ENCODE measurements at regions not wholly inside any gene's neighbourhood (a gene's known extent, or its start where the extent isn't known, plus 50 kb on each side); places are given as distances from the start of the nearest gene placed in this dataset.

GRCh38 chr16:76639685-76640289 is 362.6 kb downstream of the CNTNAP4 start:
- Histone ChIP-seq H3K4me2 (no peak overlapping the region), H3K9me3 (no peaks in the 10 kb centered on the region), H3K4me3 (no peak overlapping the region), H3K4me1 (no peaks in the 10 kb centered on the region), H3K27ac (no peak overlapping the region)
- peak; percentile 87 to 90 for ATAC-seq
- no peak for FAIRE-seq
- TF ChIP-seq SMC3 (IDR thresholded peaks at IDR 0.05) (peak; percentile 26; the same call in 1 of the 3 replicates), FOSL2 (IDR thresholded peaks at IDR 0.05) (no peak), FOSL2 (CRISPR knock-in tag; IDR thresholded peaks at IDR 0.05) (no peak), TFCP2L1 (CRISPR knock-in tag; IDR thresholded peaks at IDR 0.05) (no peak), CHD4 (IDR thresholded peaks at IDR 0.05; ENCODE audit: borderline replicate concordance) (no peak), HOXB13 (CRISPR knock-in tag; IDR thresholded peaks at IDR 0.05; ENCODE audit: low read depth) (no peak), MAFK (IDR thresholded peaks at IDR 0.05; ENCODE audit: partially characterized antibody) (no peak), HOXA7 (CRISPR knock-in tag; IDR thresholded peaks at IDR 0.05) (no peak), RCOR1 (IDR thresholded peaks at IDR 0.05; ENCODE audit: low read depth, low read length) (no peak), ZFP36 (IDR thresholded peaks at IDR 0.05; ENCODE audit: borderline replicate concordance, partially characterized antibody) (no peak), KDM5A (IDR thresholded peaks at IDR 0.05) (no peak), TP53 (CRISPR knock-in tag; IDR thresholded peaks at IDR 0.05) (no peak), RAD21 (conservative IDR thresholded peaks at IDR 0.05 in 1 of 2, IDR thresholded peaks at IDR 0.05 in 1 of 2) (peak; percentile 22 to 32; a peak in 1 of 5 replicates), ZNF302 (CRISPR knock-in tag; IDR thresholded peaks at IDR 0.05) (no peak), EP300 (IDR thresholded peaks at IDR 0.05) (no peak), MYC (IDR thresholded peaks at IDR 0.05; ENCODE audit: borderline replicate concordance, low read length) (no peak), HOXB5 (CRISPR knock-in tag; IDR thresholded peaks at IDR 0.05) (no peak)
- TF ChIP-seq, protein P1, sequence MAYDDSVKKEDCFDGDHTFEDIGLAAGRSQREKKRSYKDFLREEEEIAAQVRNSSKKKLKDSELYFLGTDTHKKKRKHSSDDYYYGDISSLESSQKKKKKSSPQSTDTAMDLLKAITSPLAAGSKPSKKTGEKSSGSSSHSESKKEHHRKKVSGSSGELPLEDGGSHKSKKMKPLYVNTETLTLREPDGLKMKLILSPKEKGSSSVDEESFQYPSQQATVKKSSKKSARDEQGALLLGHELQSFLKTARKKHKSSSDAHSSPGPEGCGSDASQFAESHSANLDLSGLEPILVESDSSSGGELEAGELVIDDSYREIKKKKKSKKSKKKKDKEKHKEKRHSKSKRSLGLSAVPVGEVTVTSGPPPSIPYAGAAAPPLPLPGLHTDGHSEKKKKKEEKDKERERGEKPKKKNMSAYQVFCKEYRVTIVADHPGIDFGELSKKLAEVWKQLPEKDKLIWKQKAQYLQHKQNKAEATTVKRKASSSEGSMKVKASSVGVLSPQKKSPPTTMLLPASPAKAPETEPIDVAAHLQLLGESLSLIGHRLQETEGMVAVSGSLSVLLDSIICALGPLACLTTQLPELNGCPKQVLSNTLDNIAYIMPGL (CRISPR knock-in tag; IDR thresholded peaks at IDR 0.05; ENCODE audit: borderline replicate concordance), result no peak
- TF ChIP-seq, protein P2, sequence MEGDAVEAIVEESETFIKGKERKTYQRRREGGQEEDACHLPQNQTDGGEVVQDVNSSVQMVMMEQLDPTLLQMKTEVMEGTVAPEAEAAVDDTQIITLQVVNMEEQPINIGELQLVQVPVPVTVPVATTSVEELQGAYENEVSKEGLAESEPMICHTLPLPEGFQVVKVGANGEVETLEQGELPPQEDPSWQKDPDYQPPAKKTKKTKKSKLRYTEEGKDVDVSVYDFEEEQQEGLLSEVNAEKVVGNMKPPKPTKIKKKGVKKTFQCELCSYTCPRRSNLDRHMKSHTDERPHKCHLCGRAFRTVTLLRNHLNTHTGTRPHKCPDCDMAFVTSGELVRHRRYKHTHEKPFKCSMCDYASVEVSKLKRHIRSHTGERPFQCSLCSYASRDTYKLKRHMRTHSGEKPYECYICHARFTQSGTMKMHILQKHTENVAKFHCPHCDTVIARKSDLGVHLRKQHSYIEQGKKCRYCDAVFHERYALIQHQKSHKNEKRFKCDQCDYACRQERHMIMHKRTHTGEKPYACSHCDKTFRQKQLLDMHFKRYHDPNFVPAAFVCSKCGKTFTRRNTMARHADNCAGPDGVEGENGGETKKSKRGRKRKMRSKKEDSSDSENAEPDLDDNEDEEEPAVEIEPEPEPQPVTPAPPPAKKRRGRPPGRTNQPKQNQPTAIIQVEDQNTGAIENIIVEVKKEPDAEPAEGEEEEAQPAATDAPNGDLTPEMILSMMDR (IDR thresholded peaks at IDR 0.05), result peak; percentile 36
- TF ChIP-seq, protein P3, sequence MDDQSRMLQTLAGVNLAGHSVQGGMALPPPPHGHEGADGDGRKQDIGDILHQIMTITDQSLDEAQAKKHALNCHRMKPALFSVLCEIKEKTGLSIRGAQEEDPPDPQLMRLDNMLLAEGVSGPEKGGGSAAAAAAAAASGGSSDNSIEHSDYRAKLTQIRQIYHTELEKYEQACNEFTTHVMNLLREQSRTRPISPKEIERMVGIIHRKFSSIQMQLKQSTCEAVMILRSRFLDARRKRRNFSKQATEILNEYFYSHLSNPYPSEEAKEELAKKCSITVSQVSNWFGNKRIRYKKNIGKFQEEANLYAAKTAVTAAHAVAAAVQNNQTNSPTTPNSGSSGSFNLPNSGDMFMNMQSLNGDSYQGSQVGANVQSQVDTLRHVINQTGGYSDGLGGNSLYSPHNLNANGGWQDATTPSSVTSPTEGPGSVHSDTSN (IDR thresholded peaks at IDR 0.05), result no peak
- TF ChIP-seq, protein P4, sequence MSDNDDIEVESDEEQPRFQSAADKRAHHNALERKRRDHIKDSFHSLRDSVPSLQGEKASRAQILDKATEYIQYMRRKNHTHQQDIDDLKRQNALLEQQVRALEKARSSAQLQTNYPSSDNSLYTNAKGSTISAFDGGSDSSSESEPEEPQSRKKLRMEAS (IDR thresholded peaks at IDR 0.05), result no peak
- CTCF ChIA-PET, result interaction anchor here (0.7 kb wide), 1 partner anchor 509 kb away, joined by 4 read pairs; no protein-coding TSS in a partner anchor
- 11% methylated on average over 10 of the region's 10 CpGs for WGBS (ENCODE audit: missing lambda C conversion rate)
- DNase-seq (ENCODE audit: low read depth in 1 of 2, low spot score in 1 of 2), result peak; percentile 4 to 35
- POLR2A ChIA-PET, result no interaction called here

- ChIA-PET POLR2A (no interaction called here), CTCF (interaction anchor here (1.5 kb wide), 1 partner anchor 521 kb away, joined by 5 read pairs; no protein-coding TSS in a partner anchor)
- H3K4me2 ChIP-seq, result peak overlapping the region; percentile 48
- no peak overlapping the region for H3K27ac ChIP-seq
- no peaks in the 10 kb centered on the region for H3K9me3 ChIP-seq
- DNase-seq (ENCODE audit: low read depth in 1 of 2, low spot score in 1 of 2), result peak; percentile 4 to 31
- H3K4me3 ChIP-seq, result no peak overlapping the region
- WGBS (ENCODE audit: missing lambda C conversion rate), result 7% methylated on average over 3 of the region's 3 CpGs
- peaks cover 11% of the 10 kb centered on the region for H3K4me1 ChIP-seq
- FAIRE-seq, result no peak
- peak; percentile 50 to 72; a peak in 3 of 6 replicates for ATAC-seq
- TF ChIP-seq RARB (CRISPR knock-in tag; IDR thresholded peaks at IDR 0.05) (no peak), HOXA7 (CRISPR knock-in tag; IDR thresholded peaks at IDR 0.05) (no peak), POLR2A (IDR thresholded peaks at IDR 0.05; ENCODE audit: low read length) (no peak), JUNB (IDR thresholded peaks at IDR 0.05) (peak; percentile 28; the same call in 1 of the 2 replicates), ZNF302 (CRISPR knock-in tag; IDR thresholded peaks at IDR 0.05) (no peak), EP300 (IDR thresholded peaks at IDR 0.05) (no peak), MYC (IDR thresholded peaks at IDR 0.05; ENCODE audit: borderline replicate concordance, low read length) (no peak), BHLHE40 (IDR thresholded peaks at IDR 0.05; ENCODE audit: low read depth, low read length) (no peak), FOSL2 (IDR thresholded peaks at IDR 0.05) (no peak), FOSL2 (CRISPR knock-in tag; IDR thresholded peaks at IDR 0.05) (peak; percentile 81), MAFK (IDR thresholded peaks at IDR 0.05; ENCODE audit: partially characterized antibody) (no peak)
Measured at GRCh38 chr16:76650582-76650981, 373.4 kb downstream of the CNTNAP4 start.

Measured in A549 (cell line).